NB4 (cell line): ENCODE measurements at regions not wholly inside any gene's neighbourhood (a gene's known extent, or its start where the extent isn't known, plus 50 kb on each side); places are given as distances from the start of the nearest gene placed in this dataset.

Experiments used
- CTCF ChIP-seq: IDR thresholded peaks from one replicate; pipeline ENCODE4 v1.5.1; 2012; ENCODE audit warnings: low read depth, low read length
- MAX ChIP-seq: IDR thresholded peaks from 2 replicates; pipeline ENCODE4 v1.6.1; 2011; ENCODE audit warnings: low read depth, low read length
- MYC ChIP-seq: IDR thresholded peaks from 2 replicates; pipeline ENCODE4 v1.6.1; 2011; ENCODE audit warnings: low read depth, low read length

GRCh38 chr2:239826786-239827522, 198.2 kb downstream of the NDUFA10 start:
- TF ChIP-seq CTCF: no peak
- no peak for TF ChIP-seq MAX
- TF ChIP-seq MYC: no peak
